Kasumi-1 (cell line): ENCODE measurements at regions not wholly inside any gene's neighbourhood (a gene's known extent, or its start where the extent isn't known, plus 50 kb on each side); places are given as distances from the start of the nearest gene placed in this dataset.

Experiments
- DNase-seq, 2 experiments: peaks; one replicate each; lab custom pipeline; 2025; lab: John Stamatoyannopoulos, UW

DNA sequence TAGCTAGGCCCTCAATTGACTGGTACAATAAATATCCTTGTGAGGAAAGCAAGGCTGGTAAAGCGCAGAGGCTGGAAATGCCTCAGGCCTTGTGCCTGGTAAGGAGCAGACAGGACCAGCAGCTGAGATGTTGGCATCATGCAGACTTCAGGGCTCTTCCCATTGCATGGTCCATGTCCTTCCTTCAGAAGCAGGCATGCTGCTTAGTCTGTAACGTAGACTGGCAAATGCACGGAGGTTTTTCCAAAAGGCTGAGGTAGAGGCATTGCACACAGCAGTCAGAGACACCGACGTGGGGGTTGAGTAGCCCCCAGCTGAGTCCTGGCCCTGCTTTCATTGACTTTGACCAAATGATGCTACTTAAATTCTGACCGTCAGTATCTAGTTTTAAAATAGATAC, 87.1 kb downstream of the ADRB2 start:
- DNase-seq: no peak

DNA sequence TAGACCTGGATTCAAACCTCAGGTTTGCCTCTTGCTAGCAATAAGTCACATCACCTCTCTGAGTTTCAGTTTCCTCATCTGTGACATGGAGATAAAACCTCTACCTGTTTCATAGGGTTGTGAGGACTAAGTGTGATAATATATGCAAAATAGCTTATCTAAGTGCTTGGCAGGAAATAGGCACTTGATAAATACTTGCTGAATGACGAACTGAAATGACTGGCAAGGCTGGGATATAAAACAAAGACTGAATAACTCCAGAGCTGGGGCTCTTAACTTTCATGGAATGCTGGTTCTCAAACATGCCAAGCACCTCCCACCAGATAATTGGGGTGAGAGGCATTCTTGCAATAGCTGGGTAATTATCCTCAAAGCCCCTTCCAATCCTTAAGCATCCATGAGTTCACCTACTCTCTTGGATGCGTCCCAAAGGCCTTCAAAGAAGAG, 87.6 kb downstream of the ADRB2 start:
- DNase-seq: no peak

DNA sequence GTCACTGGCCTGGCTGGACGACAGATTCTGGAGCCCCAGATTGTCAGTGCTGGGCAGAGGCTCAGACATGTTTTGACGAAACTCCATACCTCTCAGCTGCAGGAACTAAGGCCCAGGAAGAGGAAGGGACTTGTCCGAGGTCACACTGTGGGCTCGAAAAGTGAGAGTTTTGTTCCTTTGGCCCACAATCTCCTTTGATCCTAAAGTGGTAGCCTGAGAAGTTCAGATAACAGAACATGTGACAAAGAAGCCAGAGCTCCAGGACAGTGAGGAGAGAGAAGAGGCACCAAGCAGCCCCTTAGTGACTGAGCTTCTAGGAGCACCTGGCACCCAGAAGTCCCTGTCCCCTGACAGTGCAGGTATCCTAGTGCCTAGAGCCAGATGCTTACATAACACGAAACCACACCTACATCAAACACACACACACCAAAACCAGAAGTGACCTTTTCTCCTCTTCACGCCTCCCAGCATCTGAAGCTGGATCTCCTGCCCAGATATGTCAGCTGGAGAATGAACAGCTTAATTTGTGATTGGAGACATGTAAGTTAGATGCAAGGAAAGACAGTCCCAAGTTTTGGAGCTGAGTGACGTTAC, 88.9 kb downstream of the ADRB2 start:
- DNase-seq: no peak

DNA sequence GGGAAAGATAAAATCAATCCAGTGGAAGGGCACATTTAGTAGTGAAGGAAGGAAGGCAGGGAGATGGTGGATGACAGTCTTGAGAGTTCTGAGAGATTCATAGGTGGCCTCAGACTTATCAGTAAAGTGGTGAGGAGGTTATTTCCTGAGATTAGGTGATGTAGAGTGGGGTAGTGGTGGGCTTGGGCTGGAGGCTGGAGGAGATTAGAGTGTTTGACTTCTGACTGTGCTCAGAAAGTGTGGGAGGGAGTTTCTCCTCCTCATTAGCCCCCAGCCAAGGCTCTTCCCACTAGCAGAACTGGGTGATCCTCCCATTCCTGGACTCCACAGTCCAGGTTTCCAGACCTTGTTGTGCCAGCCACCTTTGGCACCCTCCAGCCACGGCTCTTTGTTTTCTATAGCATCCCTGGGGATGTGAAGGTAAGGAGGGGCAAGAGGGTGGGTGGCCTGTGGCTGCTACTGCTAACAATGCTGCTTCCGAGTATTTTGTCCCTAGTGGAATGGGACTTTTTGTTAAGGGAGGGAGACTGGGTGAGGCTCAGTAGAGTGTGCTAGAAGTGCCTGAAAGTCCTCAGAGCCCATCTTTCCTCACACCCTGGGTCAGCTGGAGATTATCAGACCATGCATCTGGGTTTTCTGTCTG, 94.4 kb downstream of the ADRB2 start:
- DNase-seq: no peak

DNA sequence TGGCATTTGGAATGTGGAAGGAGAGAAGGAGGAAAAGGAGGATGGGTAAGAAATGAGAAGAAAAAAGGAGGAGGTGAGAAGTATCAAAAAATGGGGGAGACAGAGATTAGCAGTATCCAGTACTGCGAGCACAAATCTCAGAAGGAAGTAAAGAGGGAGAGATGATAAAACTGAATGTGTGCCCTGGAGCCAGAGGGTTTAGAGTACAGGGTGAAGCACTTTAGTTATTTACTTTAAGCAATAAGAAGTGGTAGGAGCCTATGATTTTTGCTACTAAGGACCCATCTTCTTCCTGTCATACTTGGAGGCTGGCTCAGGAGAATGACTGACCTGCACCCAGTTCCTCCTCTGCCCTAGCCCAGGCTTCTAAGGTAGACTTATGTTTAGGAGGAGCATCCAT, 94.9 kb downstream of the ADRB2 start:
- no peak for DNase-seq

DNA sequence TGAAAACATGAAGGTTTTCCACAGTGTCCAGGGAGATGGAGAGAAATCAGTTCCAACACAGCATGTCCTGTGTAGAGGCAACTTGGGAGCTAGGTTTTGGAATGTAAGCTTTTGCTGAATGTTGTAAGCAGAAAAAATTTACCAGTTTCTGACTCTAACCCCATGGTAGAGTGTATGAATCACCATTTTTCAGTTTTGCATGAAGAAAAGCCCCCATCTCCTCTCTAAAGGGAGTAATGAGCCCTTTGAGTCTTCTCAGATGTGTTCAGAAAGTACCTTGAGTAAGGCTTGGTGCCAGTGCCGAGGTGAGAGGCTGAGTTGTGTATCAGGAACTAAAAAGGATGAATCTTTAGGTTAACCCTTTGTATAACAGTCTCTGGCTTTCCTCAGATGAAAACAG, 96.2 kb downstream of the ADRB2 start:
- no peak for DNase-seq

DNA sequence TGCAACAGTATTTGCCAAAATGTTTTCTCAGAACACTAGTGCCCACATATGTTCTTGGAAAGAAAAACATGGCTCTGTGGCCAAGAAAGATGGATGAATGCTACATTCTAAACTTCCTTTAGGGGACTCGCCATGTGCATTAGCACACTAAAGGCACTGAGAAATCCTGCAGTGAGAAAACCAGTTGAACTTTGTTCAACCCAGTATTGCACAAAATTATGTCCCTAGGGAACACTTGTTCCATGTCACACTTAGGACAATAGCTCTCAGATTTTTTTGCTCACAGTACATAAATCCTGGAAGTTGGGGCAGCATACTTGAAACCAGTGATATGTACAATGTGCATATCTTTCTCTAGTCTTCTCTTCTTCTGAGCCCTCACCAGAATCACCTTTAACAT, 96.6 kb downstream of the ADRB2 start:
- DNase-seq: no peak

DNA sequence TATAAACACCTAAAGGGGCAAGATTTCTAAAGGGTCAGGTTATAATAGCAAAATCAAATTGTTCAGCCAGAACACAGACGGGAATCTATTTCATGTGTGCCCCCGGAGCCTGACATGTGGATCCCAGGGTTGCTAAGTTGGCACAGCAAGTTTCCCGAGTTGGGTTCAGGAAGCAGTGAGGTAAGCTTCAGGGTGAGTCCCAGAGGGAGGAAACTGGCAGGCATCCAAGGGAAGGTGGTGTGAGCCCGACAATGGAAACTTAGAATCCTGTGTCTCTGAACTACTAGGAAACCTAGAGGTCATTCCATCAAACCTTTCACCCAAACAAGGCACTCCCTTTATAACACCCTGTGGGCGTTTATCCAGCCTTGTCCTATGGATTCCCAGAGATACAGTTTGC, 98.4 kb downstream of the ADRB2 start:
- no peak for DNase-seq

DNA sequence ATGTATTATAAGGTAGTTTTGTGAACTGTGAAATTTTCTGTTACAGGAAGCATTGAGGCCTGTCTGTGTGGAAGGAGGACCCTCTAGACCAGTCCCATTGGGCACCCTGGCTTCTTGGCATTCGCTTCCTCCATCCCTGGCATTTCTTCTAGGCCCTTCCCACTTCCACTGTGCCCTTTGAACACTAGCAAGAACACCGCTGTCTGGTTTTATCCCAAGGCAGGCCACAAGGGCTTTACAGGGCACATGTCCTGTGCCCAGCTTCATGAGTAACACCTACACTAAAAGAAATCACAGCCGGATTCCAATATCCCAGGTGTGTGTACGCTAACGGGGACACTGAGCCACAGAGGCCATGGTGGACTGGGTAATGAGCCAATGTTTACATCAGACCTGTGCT, 99.8 kb downstream of the ADRB2 start:
- no peak for DNase-seq

DNA sequence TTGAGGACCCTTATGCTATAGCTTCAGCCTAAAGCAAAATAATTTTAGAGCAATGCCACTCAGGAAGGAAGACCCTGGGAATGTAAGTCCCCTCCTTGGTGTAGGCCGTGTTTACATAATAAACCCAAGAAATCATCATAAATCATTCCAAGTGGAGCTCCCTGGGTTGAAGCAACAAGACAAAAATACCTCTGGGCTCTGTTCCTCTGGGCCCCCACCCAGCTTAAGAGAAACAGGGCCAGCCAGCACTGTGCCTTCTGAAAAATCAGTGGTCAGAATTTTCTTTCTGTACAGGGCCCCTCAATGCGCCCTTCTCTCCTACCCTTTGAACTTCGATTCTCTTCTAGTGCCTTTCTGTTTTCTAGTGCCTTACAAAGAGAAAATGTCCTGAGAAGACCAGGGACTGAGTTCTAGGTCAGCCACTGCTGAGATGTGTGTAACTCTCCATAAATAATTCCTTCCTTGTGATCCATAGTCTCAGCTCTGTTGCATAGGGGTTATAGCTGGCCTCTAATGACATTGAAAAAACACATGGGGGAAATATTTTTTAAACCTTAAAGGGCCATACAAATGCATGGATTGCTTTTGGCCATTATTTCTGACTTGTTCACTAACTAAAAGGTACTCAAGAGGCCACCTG, 101.0 kb downstream of the ADRB2 start:
- DNase-seq: no peak

DNA sequence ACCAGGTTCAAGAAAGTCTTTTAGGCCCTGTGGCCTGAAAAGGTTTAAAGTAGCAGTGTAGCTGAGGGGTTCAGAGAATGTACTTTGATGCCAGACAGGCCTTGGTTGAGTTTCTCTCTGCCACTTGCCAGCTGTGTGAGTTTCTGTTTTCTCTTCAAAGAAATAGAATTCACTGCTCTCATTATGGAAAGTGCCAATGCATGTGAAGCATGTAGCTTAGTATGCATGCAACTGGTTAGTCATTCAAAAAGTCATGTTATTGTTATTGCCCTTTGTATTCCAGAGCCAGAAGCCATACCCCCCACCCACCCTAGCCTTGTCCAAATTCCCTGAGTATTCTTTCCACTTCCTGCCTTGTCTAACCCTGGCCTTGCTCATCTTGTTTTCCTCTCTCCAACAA, 101.7 kb downstream of the ADRB2 start:
- DNase-seq: no peak

DNA sequence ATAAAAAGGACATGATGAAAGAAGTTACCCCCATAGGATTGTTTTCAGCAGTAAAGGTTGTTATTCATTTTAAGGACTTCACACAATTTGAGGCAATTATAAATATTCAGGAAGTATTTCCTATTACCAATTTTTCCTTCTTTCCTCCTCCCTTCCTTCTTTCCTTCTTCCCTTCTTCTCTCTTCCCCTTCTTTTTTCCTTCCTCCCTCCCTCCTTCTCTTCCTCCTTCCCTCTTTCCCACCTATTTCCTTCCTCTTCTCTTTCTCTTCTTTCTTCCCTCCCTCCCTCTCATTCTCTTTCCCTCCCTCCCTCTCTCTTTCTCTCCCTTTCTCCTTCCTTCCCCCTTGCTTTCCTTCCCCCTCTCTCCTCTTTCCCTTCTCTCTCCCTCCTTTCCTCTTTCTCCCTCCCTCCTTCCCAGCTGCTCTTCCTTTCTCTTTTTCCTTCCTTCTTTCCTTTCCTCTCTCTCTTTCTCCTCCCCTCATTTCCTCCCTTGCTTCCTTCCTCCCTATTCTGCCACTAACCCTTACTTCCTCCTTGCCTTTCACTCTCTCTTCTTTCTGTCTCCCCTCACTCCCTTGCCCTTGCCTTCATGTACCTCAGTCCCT, 105.1 kb downstream of the ADRB2 start:
- no peak for DNase-seq

DNA sequence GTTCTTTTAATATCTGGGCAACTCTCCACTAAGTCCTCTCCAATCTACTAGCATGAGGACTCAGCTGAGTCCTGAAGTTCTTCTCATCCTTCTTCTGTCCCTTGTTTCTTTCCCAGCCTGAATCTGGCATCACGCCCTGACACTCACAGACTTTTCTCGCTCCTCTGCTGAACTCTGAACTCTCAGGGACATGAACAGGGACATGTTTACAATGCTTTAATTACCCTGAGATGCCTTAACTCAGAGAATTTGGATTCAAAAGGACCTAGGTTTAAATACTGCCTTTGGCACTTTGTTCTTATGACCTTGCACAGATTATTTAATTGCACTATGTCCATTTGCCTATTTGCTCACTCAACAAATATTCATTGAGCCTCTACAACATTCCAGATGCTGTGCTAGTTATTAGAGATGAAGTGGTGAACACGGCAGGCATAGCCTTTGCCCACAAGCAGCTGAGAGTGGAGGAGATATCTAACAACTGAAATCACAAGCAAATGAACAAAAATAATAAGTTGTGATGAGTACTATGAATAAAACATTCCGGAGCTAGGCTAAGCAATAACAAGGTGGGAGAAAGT, 106.0 kb downstream of the ADRB2 start:
- DNase-seq: no peak

DNA sequence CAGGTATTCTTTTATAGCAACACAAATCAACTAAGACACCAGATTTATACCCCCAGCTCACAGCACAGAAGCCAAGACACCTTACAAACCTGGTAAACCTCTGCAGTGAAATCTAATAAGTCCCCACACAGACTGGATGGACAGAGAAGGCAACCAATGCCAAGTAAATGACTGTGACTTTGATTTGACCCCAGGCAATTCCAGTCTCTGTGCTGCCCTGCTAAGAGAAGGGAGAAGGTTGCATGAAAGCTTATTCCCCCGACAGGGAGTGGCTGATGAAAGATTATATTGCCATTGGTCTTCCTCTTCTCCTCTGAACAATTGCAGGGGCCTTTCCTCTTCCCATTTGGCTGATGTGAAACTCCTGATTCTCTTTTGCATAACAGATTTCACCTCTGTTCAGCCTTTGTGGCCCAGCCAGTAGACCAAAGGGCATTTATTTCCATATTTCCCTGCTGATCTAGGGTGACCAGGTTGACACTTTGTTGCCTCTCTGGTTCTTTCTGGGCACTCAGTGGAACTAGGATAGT, 107.6 kb downstream of the ADRB2 start:
- no peak for DNase-seq

DNA sequence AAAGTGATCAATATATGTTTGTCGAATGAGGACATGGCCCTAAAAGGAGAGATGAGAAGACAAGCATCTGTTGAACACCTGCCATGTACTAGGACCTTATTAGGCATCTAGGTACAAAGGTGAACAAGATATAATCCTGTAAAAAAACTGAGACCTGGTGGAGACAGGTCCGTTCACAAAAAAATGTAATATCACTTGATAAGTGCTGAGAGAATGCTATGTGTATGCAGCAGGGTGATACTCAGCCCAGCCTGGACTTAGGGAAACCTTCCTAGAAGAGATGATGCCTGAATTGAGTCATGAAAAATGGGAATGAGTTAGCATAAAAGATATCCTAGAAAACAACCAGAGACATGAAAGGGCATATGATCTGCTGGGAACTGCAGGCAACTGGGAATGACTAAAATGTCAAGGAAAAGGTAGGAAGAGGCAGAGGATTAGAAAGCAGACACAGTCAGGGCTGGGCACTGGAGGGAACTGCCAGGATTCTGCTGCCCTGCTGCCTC, 108.5 kb downstream of the ADRB2 start:
- no peak for DNase-seq

DNA sequence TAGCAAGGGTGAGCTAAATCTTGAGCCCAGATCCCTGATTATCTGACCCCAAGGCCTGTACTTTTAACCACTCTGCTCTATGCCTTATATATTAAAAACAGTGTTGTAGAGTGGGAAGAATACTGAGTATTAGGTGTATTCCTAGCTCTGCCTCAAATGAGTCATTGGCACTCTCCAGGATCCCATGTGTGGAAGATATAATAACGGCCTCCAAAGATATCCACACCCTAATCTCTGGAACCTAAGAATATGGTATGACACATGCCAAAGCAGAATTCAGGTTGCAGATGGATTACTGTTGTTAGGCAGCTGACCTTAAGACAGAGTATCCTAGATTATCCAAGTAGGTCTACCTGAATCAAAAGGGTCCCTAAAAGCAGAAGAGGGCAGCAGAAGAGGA, 110.8 kb downstream of the ADRB2 start:
- DNase-seq: no peak

DNA sequence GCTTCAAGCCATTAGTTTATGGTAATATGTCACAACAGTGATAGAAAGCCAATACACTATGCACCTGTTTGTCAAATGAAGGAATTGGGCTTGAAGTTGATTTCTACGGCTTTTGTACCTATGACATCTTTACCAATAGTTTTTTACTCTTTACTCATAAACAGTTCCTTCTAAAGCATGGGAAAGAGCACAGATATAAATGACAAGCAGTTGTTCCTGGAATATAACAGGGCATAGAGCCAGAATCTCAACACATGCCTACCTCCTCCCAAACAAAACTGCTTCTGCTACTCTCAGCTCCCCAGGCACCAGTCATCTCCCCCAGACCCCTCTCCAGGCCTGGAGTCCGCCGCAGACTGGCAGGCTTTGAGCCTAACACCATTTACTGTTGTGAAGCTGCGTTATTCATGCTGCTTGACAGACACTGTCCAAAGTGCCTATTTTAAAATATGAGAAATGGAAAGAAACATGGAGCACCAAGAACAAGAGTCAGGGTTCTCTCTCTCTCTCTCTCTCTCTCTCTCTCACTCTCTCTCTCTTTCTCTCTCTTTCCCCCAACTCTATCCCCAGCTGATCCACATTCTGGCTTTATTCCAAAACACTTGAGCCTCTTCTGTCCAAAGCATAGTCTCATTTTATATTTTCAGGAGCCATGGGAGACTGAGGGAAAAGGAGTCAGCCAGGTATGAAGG, 111.6 kb downstream of the ADRB2 start:
- no peak for DNase-seq

DNA sequence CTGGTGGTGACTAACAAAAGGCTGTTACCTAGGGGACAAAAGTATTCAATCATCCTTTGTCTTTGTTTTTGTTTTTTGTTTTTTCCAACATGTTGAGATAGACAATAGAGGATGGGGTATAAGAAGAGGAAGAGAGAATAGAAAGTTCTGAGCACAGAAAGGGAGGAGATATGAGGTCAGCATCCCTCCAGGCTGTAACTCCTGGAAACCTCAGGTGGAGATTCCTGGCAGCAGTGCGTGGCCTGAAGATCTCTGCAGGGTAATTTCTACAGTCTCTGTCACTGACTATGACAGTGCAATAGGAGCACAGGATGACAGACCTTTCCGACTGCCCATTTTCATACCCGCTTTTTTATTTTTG, 112.1 kb downstream of the ADRB2 start:
- DNase-seq: no peak

DNA sequence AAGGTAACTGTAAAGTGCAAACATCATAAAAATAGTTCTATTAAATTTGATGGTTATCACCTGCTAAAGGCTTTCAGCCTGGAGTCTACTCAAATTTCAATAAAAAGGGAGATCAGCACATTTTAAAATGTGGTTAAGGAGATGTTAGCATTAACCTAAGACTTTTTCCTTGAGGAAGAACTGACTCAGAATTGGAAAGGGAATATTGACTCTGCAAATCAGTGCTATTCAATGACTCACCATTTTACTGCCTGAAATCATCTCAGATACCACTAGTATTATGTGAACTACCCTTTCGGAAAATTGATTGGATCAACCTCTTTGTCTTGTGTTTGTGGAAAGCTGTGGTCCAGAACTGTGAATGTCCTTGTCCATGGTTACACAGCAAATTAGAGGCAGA, 113.3 kb downstream of the ADRB2 start:
- no peak for DNase-seq

DNA sequence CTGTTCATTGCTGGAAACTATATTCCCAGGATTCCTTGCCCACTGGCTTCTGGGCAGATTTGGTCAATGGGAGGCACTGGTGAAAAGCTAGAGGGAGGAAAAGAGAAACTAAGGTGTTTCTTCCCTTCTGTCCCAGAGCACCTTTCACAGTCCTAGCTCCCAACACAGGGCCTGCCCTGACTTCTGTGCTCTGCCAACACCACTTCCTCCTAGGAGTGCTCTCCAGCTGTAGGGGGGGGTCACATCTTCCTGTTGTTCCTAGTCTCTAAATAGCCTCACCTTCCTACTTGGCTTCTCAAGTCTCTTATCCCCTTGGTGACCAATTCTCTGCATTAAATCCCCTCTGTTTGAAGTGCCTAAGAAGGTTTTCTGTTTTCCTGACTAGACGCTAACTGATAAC, 115.4 kb downstream of the ADRB2 start:
- no peak for DNase-seq

DNA sequence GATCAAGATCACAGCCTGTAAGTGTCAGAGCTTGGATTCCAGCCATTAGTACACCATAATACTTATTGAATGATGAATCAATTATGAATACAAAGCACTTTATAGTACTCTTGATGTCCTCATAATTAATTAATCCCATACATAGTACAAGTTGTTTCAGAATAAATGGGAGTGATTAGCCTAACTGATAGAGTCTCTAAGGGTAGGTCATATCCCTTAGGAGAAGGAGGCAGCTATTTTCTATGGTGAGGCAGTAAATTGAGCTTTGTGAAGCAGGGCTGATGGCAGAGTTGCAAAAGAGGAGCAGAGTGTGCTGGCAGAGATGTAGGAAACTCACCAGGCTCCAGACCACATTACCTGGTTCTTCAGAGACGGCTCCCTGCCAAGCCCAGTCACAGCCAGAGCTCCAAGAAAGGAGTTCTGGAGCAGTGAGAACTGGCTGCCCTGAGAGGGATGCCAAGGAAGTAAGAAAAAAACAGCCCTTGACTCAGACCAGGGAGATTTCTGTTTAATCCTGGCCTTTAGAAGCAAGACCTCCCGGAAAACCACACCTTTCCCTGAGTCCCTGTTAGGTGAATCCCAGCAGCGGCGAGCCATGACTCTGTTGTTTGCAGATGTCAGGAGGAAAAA, 112.9 kb downstream of the SH3TC2 start:
- DNase-seq: no peak

DNA sequence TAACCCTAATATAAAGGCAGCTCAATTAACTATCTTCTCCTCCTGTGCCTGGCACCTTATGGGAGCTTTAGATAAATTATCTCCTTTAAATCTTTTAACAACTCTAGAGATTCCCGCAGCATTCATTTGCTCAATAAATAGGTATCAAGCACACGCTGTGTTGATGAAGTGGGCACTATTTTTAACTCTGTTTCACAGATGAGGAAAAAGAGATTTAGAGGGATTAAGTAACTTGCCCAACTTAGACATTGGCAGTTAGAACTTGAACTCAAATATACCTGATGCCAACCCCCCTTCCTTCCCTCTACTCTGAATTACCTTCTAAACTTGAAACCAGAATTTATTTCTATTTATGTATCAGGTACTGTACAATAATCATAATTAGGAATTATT, 112.4 kb downstream of the SH3TC2 start:
- no peak for DNase-seq
